Stimulated activated CD4-positive, alpha-beta T cell treated with anti-CD3 and anti-CD28 coated beads, Interleukin-4, amount 100 ng/mL, for 48 hours (primary cell): ENCODE measurements at regions not wholly inside any gene's neighbourhood (a gene's known extent, or its start where the extent isn't known, plus 50 kb on each side); places are given as distances from the start of the nearest gene placed in this dataset.
"Not testable (repeated sequence)": the region's sequence is repeated elsewhere in the genome, so short reads cannot be mapped to it uniquely, and the experiment has no call there.

ENCODE experiments used
- DNase-seq, 2 donors: peaks; one replicate each; pipeline ENCODE4 v3.0.0-alpha.2; 2020; ENCODE audit warnings: low read depth in 2 of 2

- DNase-seq = no peak
These were observed 257.8 kb downstream of the SEC61B start for GRCh38 chr9:99479929-99480328.

- no peak for DNase-seq
These were observed 263.4 kb downstream of the SEC61B start for GRCh38 chr9:99485459-99485858.

DNA sequence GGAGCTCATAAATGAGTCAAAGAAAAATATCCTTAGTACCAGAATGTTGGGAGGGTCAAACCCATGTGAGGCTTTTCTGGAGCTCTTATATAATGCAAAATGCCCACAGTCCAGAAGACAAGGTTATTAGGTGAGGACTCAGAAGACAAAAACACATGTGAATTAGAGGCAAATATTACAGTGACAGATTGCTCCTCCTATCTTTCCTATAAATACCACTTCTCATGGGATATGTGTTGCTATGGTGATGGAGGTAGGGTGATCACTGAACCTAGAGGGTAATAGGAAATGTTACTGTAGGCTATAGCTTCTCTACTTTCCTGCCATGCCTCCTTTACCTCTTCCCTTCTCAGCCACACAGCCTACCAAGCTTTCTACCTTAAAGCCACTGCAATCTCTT lies 264.6 kb downstream of the SEC61B start:
- no peak for DNase-seq

DNA sequence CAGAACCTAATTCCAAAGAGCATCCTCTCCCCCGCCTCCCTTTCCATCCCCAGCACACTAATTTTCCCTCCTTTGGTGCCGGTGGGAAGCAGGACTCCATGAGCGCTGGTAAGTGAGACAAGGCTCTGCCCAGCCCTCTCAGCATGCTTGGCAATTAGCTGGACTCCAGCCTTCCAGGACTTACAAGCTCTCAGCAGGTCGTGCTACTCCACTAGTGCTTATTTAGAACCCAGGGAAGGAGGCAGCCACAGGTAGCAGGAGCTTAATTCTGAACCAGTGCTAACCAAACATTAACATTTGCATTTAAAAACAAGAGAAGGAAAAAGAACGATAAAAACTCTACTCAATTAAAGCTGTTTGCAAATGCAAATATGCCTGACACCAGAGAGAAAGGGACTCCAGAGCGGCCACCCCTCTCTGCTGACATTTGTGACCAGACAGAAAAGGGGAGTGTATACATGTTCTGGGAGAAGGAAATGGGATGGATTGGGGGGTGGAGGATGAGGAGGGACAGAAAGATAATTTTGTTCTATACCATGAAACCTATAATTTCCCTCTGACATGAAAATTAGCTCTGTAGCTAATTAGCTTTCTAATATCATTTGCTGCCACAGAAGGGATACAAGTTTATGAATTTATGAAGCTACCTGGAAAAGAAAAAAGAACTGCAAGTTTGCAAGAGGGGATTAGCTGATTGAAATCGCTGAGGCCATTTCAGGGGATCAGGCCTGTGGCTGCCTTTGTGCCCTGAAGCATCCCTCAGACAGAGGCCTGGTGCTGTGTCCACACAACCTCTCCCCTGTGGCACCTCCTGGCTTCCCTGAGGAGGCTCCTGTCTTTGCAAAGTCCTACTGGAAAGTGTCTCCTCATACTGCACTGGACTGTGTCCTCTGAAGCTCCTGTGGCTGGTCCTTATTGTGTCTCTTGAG lies 266.3 kb downstream of the SEC61B start:
- no peak for DNase-seq

DNA sequence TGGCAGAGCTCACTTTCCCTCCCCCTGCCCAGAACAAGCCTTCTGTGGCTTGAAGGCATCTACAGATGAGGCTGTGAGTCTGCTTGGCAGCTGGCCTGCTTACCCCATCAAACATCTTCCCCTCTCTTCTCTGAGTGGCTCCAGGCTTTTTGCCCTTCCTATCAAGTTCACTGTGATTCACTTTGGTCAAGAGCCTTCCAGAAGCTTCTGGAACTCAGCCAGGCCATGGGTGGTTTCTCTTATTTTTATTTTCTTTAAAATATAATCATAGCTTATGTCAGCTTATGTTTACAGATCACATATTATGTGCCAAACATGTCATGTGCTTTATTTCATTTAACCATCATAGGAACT lies 267.0 kb downstream of the SEC61B start:
- no peak for DNase-seq

GRCh38 chr9:99490729-99491128 lies 268.6 kb downstream of the SEC61B start:
- no peak for DNase-seq

DNA sequence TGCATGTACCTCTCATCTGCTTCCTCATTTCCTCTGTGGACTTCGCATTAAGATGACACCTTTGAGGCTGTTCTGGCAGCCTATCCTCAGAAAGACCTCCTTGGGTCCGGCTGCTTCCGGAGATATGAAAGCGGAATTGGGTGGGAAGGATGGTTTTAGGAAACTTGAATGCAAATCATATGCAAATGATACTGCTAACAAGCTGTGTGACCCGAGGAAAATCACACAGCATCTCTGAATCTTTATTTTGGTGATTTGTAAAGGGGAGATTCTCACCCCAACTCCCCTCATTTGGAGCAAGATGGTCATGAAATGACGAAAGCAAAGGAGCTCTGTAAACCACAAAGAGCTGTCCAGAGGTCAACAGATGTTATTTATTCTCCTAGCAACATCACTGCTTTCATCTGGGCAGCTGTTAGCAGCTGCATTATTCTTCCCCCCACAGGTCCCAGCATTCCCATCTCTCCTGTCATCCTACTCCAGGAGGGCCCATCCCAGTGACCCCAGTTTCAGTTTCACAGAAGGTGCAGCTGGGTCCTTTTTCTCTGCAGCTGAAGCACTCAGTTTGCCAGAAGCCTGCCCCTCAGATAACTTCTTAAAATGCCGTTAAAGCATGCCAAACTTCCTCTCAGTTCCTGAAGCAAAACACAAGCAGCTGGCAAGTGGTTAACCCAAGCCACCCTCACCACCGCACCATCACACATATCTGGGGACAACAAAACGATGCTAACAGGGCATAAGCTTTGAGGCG lies 269.5 kb downstream of the SEC61B start:
- DNase-seq = no peak

DNA sequence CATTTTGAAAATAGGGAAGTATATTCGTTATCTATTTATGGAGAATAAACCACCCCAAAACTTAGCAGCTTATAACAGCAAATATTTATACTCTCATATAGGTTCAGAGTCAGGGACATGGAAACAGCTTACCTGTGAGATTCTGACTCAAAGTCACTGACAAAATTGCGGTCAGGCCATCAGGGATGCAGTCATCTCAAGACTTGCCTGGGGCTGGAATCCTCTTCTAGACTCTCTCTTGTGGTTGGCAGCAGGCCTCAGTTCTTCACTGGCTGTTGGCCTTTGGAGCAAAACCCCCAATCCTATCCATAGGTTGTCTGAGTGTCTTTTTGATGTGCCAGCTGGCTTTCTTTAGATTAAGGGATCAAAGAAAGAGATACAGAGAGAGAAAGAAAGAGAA lies 275.6 kb downstream of the SEC61B start:
- no peak for DNase-seq

- not testable (repeated sequence) for DNase-seq
These were observed 276.9 kb downstream of the SEC61B start for GRCh38 chr9:99498979-99499378.

- no peak for DNase-seq
These were observed 283.9 kb downstream of the SEC61B start for GRCh38 chr9:99505936-99506335.

GRCh38 chr9:99506747-99507348 lies 284.8 kb downstream of the SEC61B start:
- DNase-seq = no peak

DNA sequence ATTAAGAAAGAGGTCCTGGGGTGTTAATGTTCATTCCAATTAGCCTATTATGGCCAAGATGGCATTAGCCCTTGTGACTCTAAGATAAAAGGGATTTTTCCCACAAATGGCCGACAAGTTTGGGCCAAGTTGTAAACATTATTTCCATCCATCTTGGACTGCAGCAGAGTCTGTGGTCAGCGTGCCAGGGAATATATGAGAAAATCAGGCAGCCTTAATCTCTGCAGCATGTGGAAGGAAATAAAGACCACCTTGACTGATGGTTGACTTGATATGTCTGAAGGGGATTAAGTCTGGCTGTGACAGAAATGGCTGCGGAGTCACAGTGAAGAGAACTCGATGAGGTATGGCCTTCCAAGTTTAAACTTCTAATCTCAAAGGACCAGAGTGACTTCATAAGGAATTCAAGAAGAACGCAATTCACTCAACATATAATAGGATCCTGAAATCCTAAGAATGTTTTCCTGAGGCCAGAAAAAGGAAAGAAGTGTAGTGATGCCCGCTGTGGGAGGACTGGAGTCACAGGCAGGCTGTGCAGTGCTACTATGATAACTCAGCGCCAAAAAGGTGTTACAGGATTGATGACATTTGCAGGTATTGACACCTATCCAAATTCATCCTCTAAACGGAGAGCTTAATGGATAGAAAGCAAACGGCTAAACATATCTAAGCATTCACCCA lies 287.1 kb downstream of the SEC61B start:
- no peak for DNase-seq

- DNase-seq = no peak
These were observed 287.9 kb downstream of the SEC61B start for GRCh38 chr9:99509900-99510535.

GRCh38 chr9:99511723-99512122 lies 289.6 kb downstream of the SEC61B start:
- DNase-seq = no peak

GRCh38 chr9:99513441-99514112 lies 291.5 kb downstream of the SEC61B start:
- no peak for DNase-seq

DNA sequence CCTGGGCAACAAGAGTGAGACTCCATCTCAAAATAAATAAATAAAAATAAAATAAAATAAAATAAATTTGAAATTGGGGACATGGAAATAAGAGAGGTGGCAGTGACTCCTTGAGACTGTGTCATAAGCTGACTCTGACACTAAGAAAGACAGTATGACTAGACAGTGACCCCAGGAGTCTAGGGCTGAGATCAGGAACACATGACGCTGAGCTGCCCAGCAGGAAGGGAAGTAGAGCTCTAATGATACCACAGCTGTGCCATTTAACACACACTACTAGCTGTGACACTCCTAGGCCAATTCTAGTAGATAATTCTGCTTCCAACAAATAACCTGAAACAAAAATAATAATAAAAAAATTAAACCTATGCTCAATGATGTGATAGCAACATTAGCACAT lies 293.0 kb downstream of the SEC61B start:
- no peak for DNase-seq

DNA sequence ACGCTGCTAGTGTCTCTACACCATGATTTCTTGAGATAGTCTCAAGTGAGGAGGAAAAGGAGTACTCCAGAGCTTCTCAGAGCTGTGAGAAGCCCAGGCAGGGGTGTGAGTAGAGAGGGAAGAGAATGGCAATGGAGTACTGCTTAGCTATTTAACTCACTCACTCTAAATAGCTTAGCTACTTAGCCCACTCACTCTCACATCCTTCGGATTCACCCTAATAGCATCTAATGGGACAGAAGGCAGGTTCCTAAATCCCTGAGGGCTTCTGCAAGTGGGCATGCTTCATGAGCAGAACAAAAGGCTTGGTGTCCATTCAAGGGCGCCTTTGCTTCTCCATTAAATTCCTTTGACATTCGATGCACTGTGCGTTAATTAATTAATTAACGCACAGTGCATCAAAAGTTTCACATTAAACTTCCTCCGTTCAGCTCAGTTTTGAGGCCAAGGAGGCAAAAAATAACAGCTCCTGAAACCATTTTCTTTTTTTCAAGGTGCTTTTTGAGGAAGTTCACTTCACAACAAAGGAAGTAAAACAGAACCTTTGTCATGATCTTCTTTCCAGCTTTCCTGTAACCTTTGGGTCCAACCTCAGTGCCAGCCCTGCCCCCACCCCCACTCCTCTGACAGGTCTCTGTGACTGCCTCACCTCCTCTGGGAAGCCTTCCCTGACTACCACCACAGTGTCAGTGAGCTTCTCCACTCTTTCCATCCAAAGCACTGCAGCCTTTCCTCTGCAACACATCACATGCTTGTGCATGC lies 294.0 kb downstream of the SEC61B start:
- no peak for DNase-seq

DNA sequence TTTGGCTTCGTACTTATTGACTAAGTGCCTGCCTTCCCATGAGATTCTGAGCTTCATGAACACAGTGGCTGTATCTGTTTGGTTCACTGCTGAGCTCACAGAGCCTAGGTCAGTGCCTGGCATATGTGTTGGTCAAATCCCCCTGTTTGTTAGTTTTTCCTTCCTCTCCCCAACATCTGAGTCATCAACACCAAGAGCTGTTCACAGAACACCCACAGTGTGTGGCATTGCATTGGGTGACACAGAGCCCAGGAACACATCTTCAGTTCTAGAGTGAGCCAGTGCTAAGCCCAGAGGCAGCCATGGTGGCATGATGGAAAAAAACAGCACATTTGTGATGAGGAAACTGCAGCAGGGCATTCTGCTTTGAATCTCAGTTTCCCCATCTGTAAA lies 294.6 kb downstream of the SEC61B start:
- DNase-seq = no peak

DNA sequence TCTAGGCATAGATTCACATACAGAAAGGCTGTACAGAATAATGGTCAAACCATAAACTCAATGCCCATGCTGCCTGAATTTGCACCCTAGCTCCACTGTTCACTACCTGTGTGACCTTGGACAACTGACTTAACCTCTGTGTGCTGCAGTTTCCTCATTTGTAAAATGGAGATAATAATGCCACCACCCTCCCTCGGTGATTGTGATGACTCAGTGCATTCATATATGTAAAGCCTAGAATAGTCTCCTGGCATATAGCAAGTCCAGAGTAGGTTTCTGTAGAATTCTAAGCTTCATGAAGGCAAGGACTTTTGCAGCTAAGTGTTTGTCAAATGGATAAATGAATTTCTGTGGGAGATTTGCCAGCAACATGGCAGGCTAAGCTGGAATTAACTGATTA lies 297.8 kb upstream of the NR4A3 start:
- no peak for DNase-seq

- DNase-seq = no peak
These were observed 290.4 kb upstream of the NR4A3 start for GRCh38 chr9:99531313-99531712.
